Stimulated activated CD4-positive, alpha-beta T cell treated with anti-CD3 and anti-CD28 coated beads, Interleukin-2, amount 100 ng/mL, for 48 hours (primary cell): ENCODE measurements at regions not wholly inside any gene's neighbourhood (a gene's known extent, or its start where the extent isn't known, plus 50 kb on each side); places are given as distances from the start of the nearest gene placed in this dataset.

Experiments used
- DNase-seq, 2 donors: peaks; one replicate each; pipeline ENCODE4 v3.0.0-alpha.2; 2020

- DNase-seq = no peak
Measured at GRCh38 chr3:18810306-18810661, 338.0 kb upstream of the KCNH8 start.

DNA sequence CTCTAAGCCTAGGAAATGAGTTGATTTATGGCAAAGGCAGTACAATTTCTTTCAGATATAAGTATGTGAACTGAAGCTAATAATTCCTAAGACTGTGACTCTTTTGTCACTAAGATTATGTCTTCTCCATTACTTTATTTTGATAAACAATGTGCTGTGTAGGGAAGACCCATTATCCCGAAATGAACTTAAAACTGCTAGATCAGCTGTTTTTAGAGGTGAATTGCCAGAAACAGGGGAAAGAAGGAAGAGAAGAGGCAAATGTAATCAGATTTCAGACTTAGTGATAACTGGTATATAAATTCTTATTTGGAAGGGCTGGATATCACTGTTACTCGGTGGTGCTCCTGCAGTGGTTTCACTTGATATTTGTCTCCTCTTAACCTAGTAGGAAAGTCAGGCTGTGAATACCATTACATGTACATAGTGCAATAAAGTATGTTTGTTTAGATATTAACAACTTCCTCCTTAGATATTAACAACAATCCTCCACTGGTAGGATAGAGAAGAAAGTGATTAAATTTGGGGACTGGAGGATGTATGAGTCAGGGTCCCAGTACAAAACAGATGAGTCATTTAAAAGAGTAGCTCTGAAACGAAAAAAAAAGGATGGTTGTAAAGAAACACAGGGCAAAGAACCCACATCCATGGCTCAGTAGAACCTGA, 338.5 kb upstream of the KCNH8 start:
- no peak for DNase-seq

- DNase-seq = no peak
Measured at GRCh38 chr3:18808429-18808828, 339.9 kb upstream of the KCNH8 start.

DNA sequence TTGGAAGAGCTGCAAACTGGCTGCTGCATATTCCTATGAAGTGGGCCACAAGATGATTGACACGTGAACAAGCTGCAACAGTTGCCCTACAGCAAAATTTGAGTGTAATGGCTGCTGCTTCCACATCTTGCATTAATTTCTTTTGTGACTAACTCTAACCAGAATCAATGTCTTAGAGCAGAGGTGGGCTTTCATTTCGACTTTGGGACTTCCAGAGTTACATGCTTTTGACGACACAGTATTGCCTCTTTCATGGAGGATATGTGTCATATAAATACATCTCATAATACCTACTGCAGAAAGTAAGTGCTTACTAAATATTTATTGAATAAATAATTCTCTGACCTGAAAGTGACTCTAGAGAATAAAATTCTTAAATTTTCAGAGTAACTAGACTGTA, 340.7 kb upstream of the KCNH8 start:
- DNase-seq = no peak

- no peak for DNase-seq
Measured at GRCh38 chr3:18806633-18807032, 341.7 kb upstream of the KCNH8 start.

DNA sequence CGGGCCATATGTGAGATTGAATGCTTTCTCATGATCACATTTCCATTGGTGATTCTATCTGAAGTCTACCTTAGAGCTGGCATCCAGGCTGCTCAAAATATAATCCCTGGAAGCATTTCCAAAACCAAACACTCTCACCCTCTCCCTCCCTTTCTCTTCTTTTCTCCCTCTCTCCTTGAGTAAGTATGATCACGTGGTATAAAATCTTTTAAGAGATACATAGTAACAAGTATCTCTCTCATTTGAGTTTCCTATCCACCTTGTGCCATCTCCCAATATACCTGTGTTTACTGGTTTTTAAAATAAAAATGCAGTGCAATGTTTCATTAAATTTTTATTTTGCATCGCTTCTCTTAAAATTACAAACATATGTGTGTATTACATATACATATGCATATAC, 350.9 kb upstream of the KCNH8 start:
- DNase-seq = no peak

GRCh38 chr3:18795078-18795477, 353.2 kb upstream of the KCNH8 start:
- DNase-seq = no peak

GRCh38 chr3:18791752-18792151, 356.6 kb upstream of the KCNH8 start:
- no peak for DNase-seq

- DNase-seq = no peak
Measured at GRCh38 chr3:18791182-18791581, 357.1 kb upstream of the KCNH8 start.

GRCh38 chr3:18790384-18790783, 357.9 kb upstream of the KCNH8 start:
- DNase-seq = no peak

GRCh38 chr3:18789734-18790133, 358.6 kb upstream of the KCNH8 start:
- DNase-seq = no peak

DNA sequence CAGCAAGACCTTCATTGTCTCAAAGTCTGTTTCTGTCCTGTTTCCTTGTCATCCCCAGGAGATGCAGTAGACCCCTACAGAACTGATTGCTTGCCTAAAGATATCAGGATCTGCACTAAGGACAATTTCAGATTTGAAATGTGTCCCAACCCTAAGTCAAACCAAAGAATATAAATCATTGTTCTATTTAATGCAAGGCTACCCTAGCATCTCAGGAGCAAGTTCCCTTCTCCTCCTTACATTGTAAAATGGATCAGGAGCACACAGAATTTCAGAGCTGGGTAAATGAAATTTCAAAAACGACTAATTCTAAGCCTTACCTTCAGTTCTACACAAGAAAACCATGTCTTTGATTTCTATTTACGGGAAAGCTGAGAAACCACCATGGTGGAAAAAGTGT, 360.9 kb upstream of the KCNH8 start:
- no peak for DNase-seq

DNA sequence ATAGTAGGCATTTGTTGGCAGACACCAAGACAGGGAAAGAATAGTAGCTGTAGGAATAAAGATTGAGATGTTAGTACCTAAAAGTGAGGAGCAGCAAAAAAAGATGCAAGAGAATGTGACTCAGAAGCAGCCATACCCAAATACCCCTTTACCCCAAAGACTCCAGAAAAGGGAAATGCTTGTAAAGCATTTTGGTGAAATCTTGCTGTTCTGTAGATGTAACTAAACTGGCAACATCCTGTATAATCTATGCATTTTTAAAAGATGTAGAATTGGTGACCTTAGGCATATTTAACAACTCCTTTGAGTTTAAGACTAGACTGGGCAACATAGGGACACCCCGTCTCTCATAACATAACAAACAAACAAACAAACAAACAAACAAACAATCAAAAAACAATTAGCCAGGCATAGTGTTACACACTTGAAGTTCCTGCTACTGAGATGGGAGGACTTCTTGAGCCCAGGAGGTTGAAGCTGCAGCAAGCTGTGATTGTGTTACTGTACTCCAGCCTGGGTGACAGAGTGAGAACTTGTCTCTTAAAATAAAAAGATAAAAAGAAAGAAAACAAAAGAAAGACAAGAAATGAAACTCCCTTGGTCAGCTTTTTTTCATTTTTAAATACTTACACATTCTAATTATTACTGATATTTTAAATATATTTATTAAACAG, 361.5 kb upstream of the KCNH8 start:
- DNase-seq = no peak

- no peak for DNase-seq
Measured at GRCh38 chr3:18782191-18782590, 357.1 kb upstream of the SATB1 start.

DNA sequence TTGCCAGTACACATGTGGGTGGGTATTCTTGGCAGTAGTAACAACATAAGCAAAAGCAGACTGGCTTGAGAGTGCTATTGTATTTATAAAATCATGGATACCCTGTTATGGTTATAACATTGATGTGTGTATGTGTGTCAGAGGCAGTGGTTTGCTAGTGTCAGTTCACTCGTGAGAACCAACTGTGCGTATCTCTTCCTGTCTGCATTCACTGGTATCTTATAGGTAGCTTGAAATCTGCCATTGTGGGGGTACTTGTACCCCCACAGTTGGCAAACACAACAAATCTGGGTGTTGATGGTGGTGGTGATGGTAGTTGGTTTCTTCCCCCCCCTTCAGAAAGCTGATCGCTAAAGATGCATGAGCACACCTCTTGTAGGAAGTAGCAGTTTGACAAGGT, 355.8 kb upstream of the SATB1 start:
- DNase-seq = no peak

- DNase-seq = no peak
Measured at GRCh38 chr3:18779704-18780103, 354.6 kb upstream of the SATB1 start.

DNA sequence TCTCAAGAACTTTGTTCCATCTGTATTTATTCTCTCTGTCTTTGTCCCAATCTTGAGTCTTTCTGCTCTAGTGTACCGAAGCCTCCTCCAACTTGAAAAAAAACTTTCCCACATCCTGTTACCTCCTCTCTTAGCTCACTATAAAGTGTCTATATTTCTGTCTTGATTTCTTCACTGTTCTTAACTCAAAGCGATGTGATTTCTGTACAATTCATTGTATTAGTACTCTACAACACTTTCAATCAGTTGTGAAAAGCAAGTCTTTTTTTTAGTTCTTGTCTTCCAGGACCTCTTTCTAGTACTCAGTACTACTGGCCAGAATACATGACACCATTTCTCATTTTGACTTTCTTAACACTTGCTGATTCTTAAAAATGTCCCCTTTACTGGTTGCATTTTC, 353.5 kb upstream of the SATB1 start:
- DNase-seq = no peak

DNA sequence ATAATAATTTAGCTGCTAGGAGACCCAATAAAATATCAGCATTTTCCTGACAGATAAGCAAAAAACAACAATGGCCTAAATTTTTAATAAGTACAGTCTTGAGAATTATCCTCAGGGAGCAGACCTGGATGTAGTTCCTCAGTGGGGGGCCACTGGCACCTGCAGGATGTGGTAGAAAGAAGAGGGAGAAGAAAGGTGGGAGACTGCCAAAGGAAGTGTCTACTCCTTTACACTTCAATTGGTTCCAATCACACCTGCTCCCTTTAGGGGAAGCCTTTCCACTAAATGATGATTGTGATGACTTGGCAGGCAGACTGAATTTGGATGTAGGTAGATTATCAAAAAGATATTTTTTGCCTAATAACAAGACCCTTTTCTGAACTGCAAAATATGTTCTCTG, 353.0 kb upstream of the SATB1 start:
- DNase-seq = no peak

GRCh38 chr3:18775501-18775900, 350.4 kb upstream of the SATB1 start:
- no peak for DNase-seq

GRCh38 chr3:18774319-18775088, 349.4 kb upstream of the SATB1 start:
- DNase-seq = no peak

DNA sequence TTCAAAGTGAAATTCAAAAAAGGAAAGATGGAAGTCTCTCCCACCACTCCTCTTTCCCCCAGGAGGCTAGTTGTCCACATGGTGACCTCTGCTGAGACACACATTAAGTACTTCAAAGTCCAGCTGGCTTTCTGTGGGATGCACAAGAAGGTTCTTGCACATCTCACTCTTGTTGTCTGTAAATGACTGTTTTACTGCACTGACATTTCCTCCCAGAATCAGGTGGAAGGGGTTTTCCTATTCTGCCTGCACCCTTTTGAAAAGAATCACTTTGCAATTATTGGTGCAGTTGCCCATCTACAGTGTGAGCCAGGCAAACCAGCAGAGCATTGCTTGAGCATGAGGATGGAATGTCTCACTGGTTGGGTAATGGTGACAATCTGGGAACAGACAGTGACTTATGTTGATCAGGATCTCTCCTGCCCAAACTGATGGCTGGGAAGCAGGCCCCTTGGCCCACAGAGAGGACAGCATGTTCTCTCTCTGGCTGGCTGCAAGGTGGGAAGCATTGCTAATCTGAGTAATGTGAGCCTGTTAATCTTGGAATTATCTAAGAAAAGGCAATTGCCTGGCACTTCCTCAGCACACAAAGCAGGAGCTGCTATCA, 347.7 kb upstream of the SATB1 start:
- DNase-seq = no peak

DNA sequence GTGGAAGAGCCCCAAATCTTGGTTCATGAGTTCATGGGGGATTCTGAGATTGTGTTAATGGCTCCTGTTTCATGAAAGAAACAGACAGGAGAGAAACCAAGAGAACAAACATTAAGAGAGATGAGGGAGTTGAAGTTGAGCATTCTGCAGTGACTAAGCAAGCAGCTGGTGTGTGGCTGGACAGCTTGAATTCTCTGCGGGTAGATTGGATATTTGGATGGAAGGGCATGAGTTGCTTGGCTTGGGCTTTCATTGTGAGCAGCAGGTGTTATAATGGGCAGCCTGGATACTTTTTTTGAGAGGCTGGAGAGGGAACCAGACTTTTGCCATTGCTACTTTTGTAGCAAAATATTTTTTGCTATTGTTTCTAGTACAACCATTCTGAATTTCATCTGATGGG, 346.8 kb upstream of the SATB1 start:
- DNase-seq = no peak

- DNase-seq = no peak
Measured at GRCh38 chr3:18770800-18771199, 345.7 kb upstream of the SATB1 start.

DNA sequence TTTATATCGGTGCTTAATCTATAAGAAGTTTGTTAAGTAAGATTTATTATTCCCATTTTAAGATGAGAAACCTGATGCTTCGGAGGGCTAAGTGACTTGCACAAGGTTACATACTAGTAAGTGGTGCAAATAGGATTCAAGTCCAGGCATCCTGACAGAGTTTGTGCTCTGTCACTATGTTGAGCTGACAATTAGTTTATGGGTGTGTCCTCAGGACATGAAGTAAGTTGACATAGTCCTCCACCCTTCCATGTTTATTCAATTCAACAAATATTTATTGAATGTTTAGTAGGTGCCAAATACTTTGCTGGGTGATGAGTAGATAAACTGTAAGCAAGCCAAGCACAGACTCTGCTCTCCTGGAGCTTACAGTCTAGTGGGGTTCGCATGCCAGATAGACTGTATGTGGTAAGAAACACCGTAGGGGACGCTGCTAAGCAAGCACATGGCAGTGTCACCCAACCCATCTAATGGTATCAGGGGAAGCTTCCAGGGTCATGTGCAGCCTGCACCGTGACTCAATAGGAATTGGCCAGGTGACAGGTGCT, 342.7 kb upstream of the SATB1 start:
- DNase-seq = no peak
